COLO829 (cell line): ENCODE measurements at regions not wholly inside any gene's neighbourhood (a gene's known extent, or its start where the extent isn't known, plus 50 kb on each side); places are given as distances from the start of the nearest gene placed in this dataset.

Experiments
- DNase-seq: peaks from one replicate; pipeline ENCODE4 v3.0.0; 2012; ENCODE audit warnings: low spot score

- no peak for DNase-seq
These were observed 155.3 kb upstream of the KLF4 start for GRCh38 chr9:107644733-107645463.

GRCh38 chr9:107639426-107639825 lies 149.9 kb upstream of the KLF4 start:
- DNase-seq = no peak

- DNase-seq = no peak
These were observed 149.1 kb upstream of the KLF4 start for GRCh38 chr9:107638521-107639310.

GRCh38 chr9:107637421-107638420 lies 148.2 kb upstream of the KLF4 start:
- DNase-seq = peak; percentile 99

GRCh38 chr9:107636571-107637381 lies 147.2 kb upstream of the KLF4 start:
- DNase-seq = no peak

GRCh38 chr9:107635803-107636174 lies 146.2 kb upstream of the KLF4 start:
- no peak for DNase-seq

GRCh38 chr9:107635101-107635802 lies 145.7 kb upstream of the KLF4 start:
- DNase-seq = peak; percentile 91

- no peak for DNase-seq
These were observed 143.8 kb upstream of the KLF4 start for GRCh38 chr9:107633406-107633805.

- DNase-seq = no peak
These were observed 143.1 kb upstream of the KLF4 start for GRCh38 chr9:107632661-107633060.

GRCh38 chr9:107632216-107632615 lies 142.6 kb upstream of the KLF4 start:
- DNase-seq = no peak

GRCh38 chr9:107631788-107632187 lies 142.2 kb upstream of the KLF4 start:
- no peak for DNase-seq

GRCh38 chr9:107630156-107630555 lies 140.6 kb upstream of the KLF4 start:
- no peak for DNase-seq

GRCh38 chr9:107628444-107628843 lies 138.9 kb upstream of the KLF4 start:
- no peak for DNase-seq

- no peak for DNase-seq
These were observed 138.2 kb upstream of the KLF4 start for GRCh38 chr9:107627781-107628180.

- no peak for DNase-seq
These were observed 136.5 kb upstream of the KLF4 start for GRCh38 chr9:107626118-107626517.

- DNase-seq = no peak
These were observed 135.9 kb upstream of the KLF4 start for GRCh38 chr9:107625383-107625984.

GRCh38 chr9:107624234-107624948 lies 134.8 kb upstream of the KLF4 start:
- DNase-seq = no peak

- no peak for DNase-seq
These were observed 131.9 kb upstream of the KLF4 start for GRCh38 chr9:107621436-107621835.

- DNase-seq = no peak
These were observed 131.2 kb upstream of the KLF4 start for GRCh38 chr9:107620801-107621200.

GRCh38 chr9:107620236-107620635 lies 130.7 kb upstream of the KLF4 start:
- DNase-seq = no peak
